Muscle of leg (tissue), 3 donors: ENCODE measurements at regions not wholly inside any gene's neighbourhood (a gene's known extent, or its start where the extent isn't known, plus 50 kb on each side); places are given as distances from the start of the nearest gene placed in this dataset.
A peak's percentile ranks its signal among the peaks of the same experiment; 100 is the strongest.
"Not testable (repeated sequence)": the region's sequence is repeated elsewhere in the genome, so short reads cannot be mapped to it uniquely, and the experiment has no call there.

Source experiments
- DNase-seq: peaks from one replicate; pipeline ENCODE4 v3.0.0; 2013
- H3K27ac ChIP-seq: one replicate; pipeline ENCODE4 v1.5.1; 2013; ENCODE audit warnings: mild to moderate bottlenecking, low read length, control low read depth
- H3K27me3 ChIP-seq: one replicate; pipeline ENCODE4 v1.6.1; 2013; ENCODE audit warnings: low read length; ENCODE audit not compliant: control insufficient read depth, insufficient read depth
- H3K36me3 ChIP-seq: one replicate; pipeline ENCODE4 v1.6.1; 2013; ENCODE audit warnings: low read length; ENCODE audit not compliant: control insufficient read depth, insufficient read depth
- H3K4me1 ChIP-seq: one replicate; pipeline ENCODE4 v1.6.1; 2013; ENCODE audit warnings: low read length; ENCODE audit not compliant: control insufficient read depth, insufficient read depth
- H3K4me3 ChIP-seq: one replicate; pipeline ENCODE4 v1.5.1; 2013; ENCODE audit warnings: low read length, control low read depth
- H3K9me3 ChIP-seq: replicated peaks from 2 replicates; pipeline ENCODE4 v1.6.1; 2013; ENCODE audit warnings: low read depth, low read length; ENCODE audit not compliant: control insufficient read depth
- WGBS: methylation state at CpG from one replicate; pipeline ENCODE4 v1.1.5; 2013; ENCODE audit warnings: missing lambda C conversion rate; ENCODE audit not compliant: insufficient coverage; 5-methylcytosine and 5-hydroxymethylcytosine counted together

DNA sequence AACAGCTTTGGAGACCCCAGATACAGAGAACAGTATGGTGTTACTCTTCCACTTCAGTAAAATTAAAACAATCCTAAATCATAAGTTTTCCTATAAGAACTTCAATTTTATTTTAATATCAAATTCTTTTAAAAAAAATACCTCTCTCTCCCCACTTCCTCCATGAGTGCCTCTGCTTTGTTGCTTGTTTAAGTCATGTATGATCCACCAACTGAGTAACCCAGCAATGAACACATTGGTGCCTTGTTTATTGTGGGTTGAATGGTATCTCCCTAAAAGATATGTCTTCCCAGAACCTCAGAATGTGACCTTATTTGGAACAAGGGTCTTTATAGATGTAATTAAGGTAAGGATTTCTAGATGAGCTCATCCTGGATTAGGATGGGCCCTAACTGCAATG is 143.5 kb upstream of the EGLN3 start:
- peaks cover 10% of the 10 kb centered on the region for H3K4me1 ChIP-seq
- no peak overlapping the region for H3K27ac ChIP-seq
- DNase-seq, result no peak
- no peaks in the 10 kb centered on the region for H3K27me3 ChIP-seq
- H3K9me3 ChIP-seq, result no peaks in the 10 kb centered on the region
- no peak overlapping the region for H3K4me3 ChIP-seq
- no peaks in the 10 kb centered on the region for H3K36me3 ChIP-seq

DNA sequence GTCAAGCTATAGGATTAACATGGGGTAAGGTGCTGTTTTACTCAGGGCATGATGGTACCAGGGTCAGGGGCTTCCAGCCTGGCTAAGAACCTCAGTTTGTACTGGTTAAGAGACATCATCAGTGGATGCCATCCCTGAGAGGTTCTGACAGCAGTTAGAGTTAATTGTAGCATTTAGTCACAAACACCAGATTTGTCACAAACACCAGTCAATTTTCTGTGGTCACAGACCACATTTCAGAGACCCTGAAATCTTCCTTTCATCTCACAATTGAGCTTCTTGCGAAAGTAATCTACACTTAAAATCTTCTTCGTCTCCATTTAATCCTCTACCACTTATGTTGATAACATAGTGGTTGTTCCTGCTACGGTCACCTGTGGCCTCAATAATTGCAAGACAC is 143.0 kb upstream of the EGLN3 start:
- H3K4me1 ChIP-seq, result peaks cover 5% of the 10 kb centered on the region

DNA sequence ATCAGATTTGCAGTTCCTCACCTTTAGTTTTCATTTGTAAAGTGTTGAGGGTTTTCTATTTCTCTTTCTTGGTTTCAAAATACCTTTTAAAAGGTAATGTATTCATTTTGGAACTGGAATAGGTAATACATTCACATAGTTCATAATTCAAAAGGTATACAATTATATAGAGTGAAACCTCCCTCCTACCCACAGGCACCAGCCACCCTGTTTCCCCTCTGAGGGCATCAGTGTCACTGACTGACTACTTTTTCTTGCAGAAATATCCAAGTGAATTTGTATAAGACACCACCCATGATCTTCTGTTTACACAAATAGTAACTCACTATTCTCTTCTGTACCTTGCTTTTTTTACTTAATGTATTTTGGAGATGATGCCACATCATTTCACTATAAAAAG is 139.6 kb upstream of the EGLN3 start:
- Histone ChIP-seq H3K4me1 (no peaks in the 10 kb centered on the region), H3K9me3 (no peaks in the 10 kb centered on the region), H3K4me3 (no peak overlapping the region), H3K27ac (no peak overlapping the region), H3K36me3 (no peaks in the 10 kb centered on the region), H3K27me3 (no peaks in the 10 kb centered on the region)
- no peak for DNase-seq

More for the DNA sequence above, 143.0 kb upstream of the EGLN3 start:
- no peak for DNase-seq
- WGBS, result no CpG with 5 or more reads among the region's 3 CpGs
- Histone ChIP-seq H3K4me3 (no peak overlapping the region), H3K27me3 (no peaks in the 10 kb centered on the region), H3K27ac (no peak overlapping the region), H3K36me3 (no peaks in the 10 kb centered on the region), H3K9me3 (no peaks in the 10 kb centered on the region)

DNA sequence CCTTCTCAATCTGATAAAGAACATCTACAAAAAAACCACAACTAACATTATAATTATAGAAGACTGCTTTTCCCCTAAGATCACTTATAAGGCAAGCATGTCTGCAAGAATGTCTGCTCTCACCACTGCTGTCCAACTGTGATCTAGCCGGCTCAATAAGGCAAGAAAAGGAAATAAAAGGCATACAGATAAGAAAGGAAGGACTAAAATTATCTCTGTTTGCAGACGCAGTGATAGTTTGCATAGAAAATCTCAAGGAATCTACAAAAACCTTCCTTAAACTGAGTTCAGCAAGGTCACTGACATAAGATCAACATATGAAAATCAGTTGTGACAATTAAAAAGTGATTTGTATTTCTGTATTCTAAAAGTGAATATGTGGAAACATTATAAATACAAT is 138.0 kb upstream of the EGLN3 start:
- Histone ChIP-seq H3K4me3 (no peak overlapping the region), H3K4me1 (no peaks in the 10 kb centered on the region), H3K36me3 (no peaks in the 10 kb centered on the region), H3K9me3 (no peaks in the 10 kb centered on the region), H3K27me3 (no peaks in the 10 kb centered on the region), H3K27ac (no peak overlapping the region)
- no peak for DNase-seq
- no CpG with 5 or more reads among the region's 2 CpGs for WGBS

DNA sequence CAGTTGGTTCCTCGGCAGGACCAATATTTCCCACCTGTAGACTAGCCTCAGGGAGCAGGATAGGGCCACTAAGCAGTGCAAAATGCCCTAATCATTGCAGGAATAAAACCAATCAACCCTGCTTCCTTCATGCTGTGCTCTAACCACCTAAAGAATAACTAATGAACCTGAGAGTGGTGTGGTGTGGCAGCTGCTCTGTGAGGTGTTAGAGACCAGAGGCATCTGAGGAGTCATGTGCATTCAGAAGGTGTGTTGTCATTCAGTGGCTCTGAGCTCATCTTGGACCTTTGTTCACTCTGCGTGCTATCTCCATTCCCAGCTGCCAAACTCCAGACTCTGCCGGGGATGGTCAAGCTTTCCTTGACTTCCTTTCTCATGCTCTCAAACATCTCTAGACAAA is 136.7 kb upstream of the EGLN3 start:
- 97% methylated on average over 3 of the region's 3 CpGs for WGBS
- no peak overlapping the region for H3K4me3 ChIP-seq
- no peaks in the 10 kb centered on the region for H3K4me1 ChIP-seq
- H3K9me3 ChIP-seq, result no peaks in the 10 kb centered on the region
- H3K27me3 ChIP-seq, result no peaks in the 10 kb centered on the region
- H3K36me3 ChIP-seq, result no peaks in the 10 kb centered on the region
- H3K27ac ChIP-seq, result no peak overlapping the region
- DNase-seq, result no peak

- no CpG with 5 or more reads among the region's 2 CpGs for WGBS
Observed at GRCh38 chr14:34086223-34086757, 135.4 kb upstream of the EGLN3 start.

DNA sequence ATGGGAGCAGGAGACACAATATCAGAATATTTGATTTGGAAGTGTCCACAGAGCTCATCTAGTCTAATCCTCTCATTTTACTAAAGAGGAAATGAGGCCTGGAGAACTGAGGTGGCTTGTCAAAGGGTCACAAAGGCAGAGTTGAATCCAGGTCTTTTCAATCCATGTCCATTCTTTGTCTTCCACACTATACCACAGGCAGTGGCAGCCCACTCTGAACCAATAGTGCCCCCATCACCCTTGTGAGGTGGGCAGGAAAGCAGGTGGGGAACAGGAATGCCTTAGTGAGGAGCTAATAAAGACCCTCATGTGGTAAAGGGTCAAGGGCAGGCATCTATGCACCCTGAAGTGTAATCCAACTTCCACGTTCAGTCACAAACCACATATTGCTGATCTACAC is 134.8 kb upstream of the EGLN3 start:
- H3K4me1 ChIP-seq, result peaks cover 4% of the 10 kb centered on the region
- no peaks in the 10 kb centered on the region for H3K27me3 ChIP-seq
- H3K4me3 ChIP-seq, result no peak overlapping the region
- DNase-seq, result no peak
- no peaks in the 10 kb centered on the region for H3K9me3 ChIP-seq
- 71% methylated on average over 1 of the region's 1 CpG for WGBS
- no peak overlapping the region for H3K27ac ChIP-seq
- no peaks in the 10 kb centered on the region for H3K36me3 ChIP-seq

More at GRCh38 chr14:34086223-34086757, 135.4 kb upstream of the EGLN3 start:
- no peaks in the 10 kb centered on the region for H3K27me3 ChIP-seq
- no peaks in the 10 kb centered on the region for H3K36me3 ChIP-seq
- no peaks in the 10 kb centered on the region for H3K9me3 ChIP-seq
- no peak overlapping the region for H3K4me3 ChIP-seq
- H3K27ac ChIP-seq, result no peak overlapping the region
- peaks cover 4% of the 10 kb centered on the region for H3K4me1 ChIP-seq
- no peak for DNase-seq

GRCh38 chr14:34081576-34082136 is 130.8 kb upstream of the EGLN3 start:
- DNase-seq, result no peak
- Histone ChIP-seq H3K9me3 (no peaks in the 10 kb centered on the region), H3K4me1 (peaks cover 4% of the 10 kb centered on the region), H3K4me3 (no peak overlapping the region), H3K27ac (no peak overlapping the region), H3K27me3 (no peaks in the 10 kb centered on the region), H3K36me3 (no peaks in the 10 kb centered on the region)
- 63% methylated on average over 3 of the region's 6 CpGs for WGBS

- Histone ChIP-seq H3K27me3 (no peaks in the 10 kb centered on the region), H3K36me3 (no peaks in the 10 kb centered on the region), H3K27ac (no peak overlapping the region), H3K4me1 (peaks cover 4% of the 10 kb centered on the region), H3K4me3 (no peak overlapping the region), H3K9me3 (no peaks in the 10 kb centered on the region)
- peak; percentile 44 for DNase-seq
- 61% methylated on average over 3 of the region's 7 CpGs for WGBS
Observed at GRCh38 chr14:34081101-34081575, 130.3 kb upstream of the EGLN3 start.

GRCh38 chr14:34079643-34080042 is 128.8 kb upstream of the EGLN3 start:
- H3K36me3 ChIP-seq, DNase-seq, H3K4me3 ChIP-seq, H3K27me3 ChIP-seq, H3K4me1 ChIP-seq, H3K9me3 ChIP-seq, H3K27ac ChIP-seq: not testable (repeated sequence)
- WGBS, result 100% methylated on average over 1 of the region's 4 CpGs
